Esophagus muscularis mucosa (tissue), 4 donors: ENCODE measurements at regions not wholly inside any gene's neighbourhood (a gene's known extent, or its start where the extent isn't known, plus 50 kb on each side); places are given as distances from the start of the nearest gene placed in this dataset.

Experiments used
- CTCF ChIP-seq, 3 experiments: fragments of 200-600 bp in 2 of 3; fragments of 450-650 bp in 1 of 3; sonication (generic) in 2 of 3; IDR thresholded peaks; one replicate each; pipeline ENCODE4 v1.5.1; 2017 to 2019; ENCODE audit warnings: antibody characterized with exemption in 3 of 3, mild to moderate bottlenecking in 2 of 3, moderate library complexity in 1 of 3
- EP300 ChIP-seq: sonication (generic); formaldehyde crosslinking; IDR thresholded peaks from one replicate; pipeline ENCODE4 v1.6.1; 2017; ENCODE audit warnings: antibody characterized with exemption
- POLR2A ChIP-seq: fragments of 450-650 bp; IDR thresholded peaks from one replicate; pipeline ENCODE4 v1.6.1; 2017; ENCODE audit warnings: antibody characterized with exemption, moderate library complexity, mild to moderate bottlenecking, low read depth
- POLR2AphosphoS5 ChIP-seq, 2 donors: sonication (generic); formaldehyde crosslinking; IDR thresholded peaks; one replicate each; pipeline ENCODE4 v1.6.1; 2017; ENCODE audit warnings: antibody characterized with exemption in 2 of 2

- TF ChIP-seq POLR2AphosphoS5 (IDR thresholded peaks at IDR 0.05), result no peak
- no peak for TF ChIP-seq CTCF (IDR thresholded peaks at IDR 0.05)
- no peak for TF ChIP-seq POLR2A
- TF ChIP-seq EP300, result no peak
Observed at GRCh38 chr13:68007576-68007975, 777.4 kb upstream of the PCDH9 start.
